ENCODE measurements at regions not wholly inside any gene's neighbourhood (a gene's known extent, or its start where the extent isn't known, plus 50 kb on each side); places are given as distances from the start of the nearest gene placed in this dataset.
"Not testable (repeated sequence)": the region's sequence is repeated elsewhere in the genome, so short reads cannot be mapped to it uniquely, and the experiment has no call there.

GRCh38 chr20:53782612-53783246, 189.1 kb upstream of the ZNF217 start:
- in situ Hi-C loops (cut with HindIII; ENCODE audit: low pct_unique_long_range_greater_than_20kb, low sequenced_read_pairs), result no loop called here
- DNase-seq (ENCODE audit: low read depth in 1 of 2, low spot score in 1 of 2), result no peak
- no peak for TF ChIP-seq JUND (IDR thresholded peaks at IDR 0.05; ENCODE audit: low read depth)

GRCh38 chr20:53779822-53780221, 186.2 kb upstream of the ZNF217 start:
- TF ChIP-seq JUND (IDR thresholded peaks at IDR 0.05; ENCODE audit: low read depth), result no peak
- in situ Hi-C loops (cut with HindIII; ENCODE audit: low pct_unique_long_range_greater_than_20kb, low sequenced_read_pairs), result no loop called here
- no peak for DNase-seq (ENCODE audit: low read depth in 1 of 2, low spot score in 1 of 2)

GRCh38 chr20:53778736-53779135, 185.1 kb upstream of the ZNF217 start:
- in situ Hi-C loops (cut with HindIII; ENCODE audit: low pct_unique_long_range_greater_than_20kb, low sequenced_read_pairs), result no loop called here
- no peak for DNase-seq (ENCODE audit: low read depth in 1 of 2, low spot score in 1 of 2)
- no peak for TF ChIP-seq JUND (IDR thresholded peaks at IDR 0.05; ENCODE audit: low read depth)

GRCh38 chr20:53778041-53778516, 184.4 kb upstream of the ZNF217 start:
- in situ Hi-C loops (cut with HindIII; ENCODE audit: low pct_unique_long_range_greater_than_20kb, low sequenced_read_pairs), result no loop called here
- peak in 1 of 2 experiments; percentile 24 for DNase-seq (ENCODE audit: low read depth in 1 of 2, low spot score in 1 of 2)
- no peak for TF ChIP-seq JUND (IDR thresholded peaks at IDR 0.05; ENCODE audit: low read depth)

- in situ Hi-C loops (cut with HindIII; ENCODE audit: low pct_unique_long_range_greater_than_20kb, low sequenced_read_pairs); DNase-seq (ENCODE audit: low read depth in 1 of 2, low spot score in 1 of 2): not testable (repeated sequence)
Measured at GRCh38 chr20:53777402-53777801, 183.8 kb upstream of the ZNF217 start.

GRCh38 chr20:53776858-53777257, 183.2 kb upstream of the ZNF217 start:
- in situ Hi-C loops (cut with HindIII; ENCODE audit: low pct_unique_long_range_greater_than_20kb, low sequenced_read_pairs), result no loop called here
- TF ChIP-seq JUND (IDR thresholded peaks at IDR 0.05; ENCODE audit: low read depth), result no peak
- DNase-seq (ENCODE audit: low read depth in 1 of 2, low spot score in 1 of 2), result no peak

- in situ Hi-C loops (cut with HindIII; ENCODE audit: low pct_unique_long_range_greater_than_20kb, low sequenced_read_pairs), result loop anchor here (25.0 kb wide), 1 partner anchor 138 kb away; no protein-coding TSS in a partner anchor
- DNase-seq (ENCODE audit: low read depth in 1 of 2, low spot score in 1 of 2), result no peak
- TF ChIP-seq JUND (IDR thresholded peaks at IDR 0.05; ENCODE audit: low read depth), result no peak
Measured at GRCh38 chr20:53774461-53775203, 181.0 kb upstream of the ZNF217 start.

- DNase-seq (ENCODE audit: low read depth in 1 of 2, low spot score in 1 of 2), result peak in 1 of 2 experiments; percentile 81
- peak; percentile 79 for TF ChIP-seq JUND (IDR thresholded peaks at IDR 0.05; ENCODE audit: low read depth)
- in situ Hi-C loops (cut with HindIII; ENCODE audit: low pct_unique_long_range_greater_than_20kb, low sequenced_read_pairs), result loop anchor here (25.0 kb wide), 1 partner anchor 138 kb away; no protein-coding TSS in a partner anchor
Measured at GRCh38 chr20:53773792-53774401, 180.3 kb upstream of the ZNF217 start.

GRCh38 chr20:53773066-53773791, 179.6 kb upstream of the ZNF217 start:
- in situ Hi-C loops (cut with HindIII; ENCODE audit: low pct_unique_long_range_greater_than_20kb, low sequenced_read_pairs), result loop anchor here (25.0 kb wide), 1 partner anchor 139 kb away; no protein-coding TSS in a partner anchor
- peak in 1 of 2 experiments; percentile 24 for DNase-seq (ENCODE audit: low read depth in 1 of 2, low spot score in 1 of 2)

- no peak for TF ChIP-seq JUND (IDR thresholded peaks at IDR 0.05; ENCODE audit: low read depth)
- DNase-seq (ENCODE audit: low read depth in 1 of 2, low spot score in 1 of 2), result no peak
- in situ Hi-C loops (cut with HindIII; ENCODE audit: low pct_unique_long_range_greater_than_20kb, low sequenced_read_pairs), result loop anchor here (25.0 kb wide), 1 partner anchor 143 kb away; no protein-coding TSS in a partner anchor
Measured at GRCh38 chr20:53769041-53769440, 175.4 kb upstream of the ZNF217 start.

- no peak for TF ChIP-seq JUND (IDR thresholded peaks at IDR 0.05; ENCODE audit: low read depth)
- in situ Hi-C loops (cut with HindIII; ENCODE audit: low pct_unique_long_range_greater_than_20kb, low sequenced_read_pairs), result loop anchor here (25.0 kb wide), 1 partner anchor 144 kb away; no protein-coding TSS in a partner anchor
- DNase-seq (ENCODE audit: low read depth in 1 of 2, low spot score in 1 of 2), result no peak
Measured at GRCh38 chr20:53768329-53768728, 174.7 kb upstream of the ZNF217 start.

GRCh38 chr20:53767206-53767930, 173.7 kb upstream of the ZNF217 start:
- DNase-seq (ENCODE audit: low read depth in 1 of 2, low spot score in 1 of 2), result no peak
- TF ChIP-seq JUND (IDR thresholded peaks at IDR 0.05; ENCODE audit: low read depth), result no peak
- in situ Hi-C loops (cut with HindIII; ENCODE audit: low pct_unique_long_range_greater_than_20kb, low sequenced_read_pairs), result loop anchor here (25.0 kb wide), 1 partner anchor 145 kb away; no protein-coding TSS in a partner anchor
